ENCODE measurements at regions not wholly inside any gene's neighbourhood (a gene's known extent, or its start where the extent isn't known, plus 50 kb on each side); places are given as distances from the start of the nearest gene placed in this dataset.

GRCh38 chr21:23725576-23725975 lies 1881.7 kb downstream of the MRPL39 start:
- TF ChIP-seq ZBTB48 (tag by site-specific recombination; IDR thresholded peaks at IDR 0.05), result no peak
- TF ChIP-seq ZNF274 (IDR thresholded peaks at IDR 0.05; ENCODE audit: low read length), result no peak
- TF ChIP-seq ZNF274 (tag by site-specific recombination; IDR thresholded peaks at IDR 0.05; ENCODE audit: borderline replicate concordance), result no peak
- no peak for TF ChIP-seq CTCF (tag by site-specific recombination; IDR thresholded peaks at IDR 0.05)
- TF ChIP-seq KLF9 (tag by site-specific recombination; IDR thresholded peaks at IDR 0.05; ENCODE audit: low read depth), result no peak

Measured in HEK293 (cell line).